ENCODE measurements at regions not wholly inside any gene's neighbourhood (a gene's known extent, or its start where the extent isn't known, plus 50 kb on each side); places are given as distances from the start of the nearest gene placed in this dataset.

DNA sequence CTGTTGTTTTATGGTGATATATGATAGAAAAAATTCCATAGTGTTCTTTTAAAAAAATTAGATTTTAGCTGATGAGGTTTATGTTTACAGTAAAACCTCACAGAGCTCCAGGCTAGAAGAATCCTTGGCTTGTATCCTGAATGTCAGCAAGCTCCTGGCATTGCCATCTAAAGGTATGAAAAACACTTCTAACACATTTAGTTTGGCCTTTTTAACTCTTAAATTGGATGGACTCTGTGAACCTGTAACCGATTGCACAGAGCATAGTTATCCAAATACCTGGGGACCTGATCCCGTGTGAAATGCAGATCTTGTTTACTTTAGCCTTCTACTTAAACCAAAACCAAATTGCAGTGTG lies 241.1 kb upstream of the DCN start:
- no peak for DNase-seq (ENCODE audit: low spot score)
- WGBS = 37% methylated on average over 2 of the region's 2 CpGs

More for the DNA sequence above, 241.1 kb upstream of the DCN start:
- Histone ChIP-seq H3K4me1 (ENCODE audit: control insufficient read depth in 4 of 4, insufficient read depth in 4 of 4, low read length in 3 of 4) (no peaks in the 10 kb centered on the region), H3K9ac (ENCODE audit: low read depth in 1 of 2, low read length in 2 of 2) (no peak overlapping the region), H3K4me3 (ENCODE audit: low read depth in 1 of 3, low read length in 3 of 3) (no peak overlapping the region), H3K27me3 (ENCODE audit: control insufficient read depth in 4 of 4, insufficient read depth in 4 of 4, low read length in 3 of 4) (peaks cover 0 to 2% (median 0%) of the 10 kb centered on the region in 4 donors), H3K27ac (ENCODE audit: low read depth in 1 of 2, low read length in 2 of 2) (no peak overlapping the region), H3K9me3 (ENCODE audit: control insufficient read depth in 4 of 4, low read length in 3 of 4) (no peaks in the 10 kb centered on the region), H3K36me3 (ENCODE audit: control insufficient read depth in 4 of 4, insufficient read depth in 3 of 4, low read depth in 1 of 4, low read length in 3 of 4) (no peaks in the 10 kb centered on the region)
- TF ChIP-seq HNF4G (IDR thresholded peaks at IDR 0.05) (no peak), JUND (IDR thresholded peaks at IDR 0.05) (no peak), ZBTB33 (IDR thresholded peaks at IDR 0.05) (no peak), HNF4A (conservative IDR thresholded peaks at IDR 0.05) (no peak), TAF1 (conservative IDR thresholded peaks at IDR 0.05) (no peak), FOXA2 (IDR thresholded peaks at IDR 0.05) (no peak), SP1 (IDR thresholded peaks at IDR 0.05) (no peak), GABPA (IDR thresholded peaks at IDR 0.05 in 1 of 2, conservative IDR thresholded peaks at IDR 0.05 in 1 of 2) (no peak), REST (IDR thresholded peaks at IDR 0.05) (no peak), YY1 (IDR thresholded peaks at IDR 0.05) (no peak), RAD21 (IDR thresholded peaks at IDR 0.05) (no peak), NR2F2 (IDR thresholded peaks at IDR 0.05) (no peak)
- TF ChIP-seq, protein P1, sequence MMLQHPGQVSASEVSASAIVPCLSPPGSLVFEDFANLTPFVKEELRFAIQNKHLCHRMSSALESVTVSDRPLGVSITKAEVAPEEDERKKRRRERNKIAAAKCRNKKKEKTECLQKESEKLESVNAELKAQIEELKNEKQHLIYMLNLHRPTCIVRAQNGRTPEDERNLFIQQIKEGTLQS (IDR thresholded peaks at IDR 0.05) = no peak
- TF ChIP-seq, protein P2, sequence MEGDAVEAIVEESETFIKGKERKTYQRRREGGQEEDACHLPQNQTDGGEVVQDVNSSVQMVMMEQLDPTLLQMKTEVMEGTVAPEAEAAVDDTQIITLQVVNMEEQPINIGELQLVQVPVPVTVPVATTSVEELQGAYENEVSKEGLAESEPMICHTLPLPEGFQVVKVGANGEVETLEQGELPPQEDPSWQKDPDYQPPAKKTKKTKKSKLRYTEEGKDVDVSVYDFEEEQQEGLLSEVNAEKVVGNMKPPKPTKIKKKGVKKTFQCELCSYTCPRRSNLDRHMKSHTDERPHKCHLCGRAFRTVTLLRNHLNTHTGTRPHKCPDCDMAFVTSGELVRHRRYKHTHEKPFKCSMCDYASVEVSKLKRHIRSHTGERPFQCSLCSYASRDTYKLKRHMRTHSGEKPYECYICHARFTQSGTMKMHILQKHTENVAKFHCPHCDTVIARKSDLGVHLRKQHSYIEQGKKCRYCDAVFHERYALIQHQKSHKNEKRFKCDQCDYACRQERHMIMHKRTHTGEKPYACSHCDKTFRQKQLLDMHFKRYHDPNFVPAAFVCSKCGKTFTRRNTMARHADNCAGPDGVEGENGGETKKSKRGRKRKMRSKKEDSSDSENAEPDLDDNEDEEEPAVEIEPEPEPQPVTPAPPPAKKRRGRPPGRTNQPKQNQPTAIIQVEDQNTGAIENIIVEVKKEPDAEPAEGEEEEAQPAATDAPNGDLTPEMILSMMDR (IDR thresholded peaks at IDR 0.05; ENCODE audit: low read depth, low read length, missing input control) = no peak

Data from liver (tissue), 8 donors.